Caco-2 (cell line): ENCODE measurements at regions not wholly inside any gene's neighbourhood (a gene's known extent, or its start where the extent isn't known, plus 50 kb on each side); places are given as distances from the start of the nearest gene placed in this dataset.

Experiments
- BruUV-seq: library from RNA; stranded (reverse); fragments of 400-500 nt; replicated peaks from 2 replicates; lab custom pipeline; 2021; lab: Mats Ljungman, UMichigan
- CTCF ChIA-PET: fragments of 300-600 bp; sonication (Branson Sonifier 250); formaldehyde crosslinking; loops from one replicate; lab custom pipeline; 2022; ENCODE audit warnings: antibody characterized with exemption; lab: Charles Lee
- POLR2A ChIA-PET: fragments of 300-600 bp; sonication (Branson Sonifier 250); formaldehyde crosslinking; loops from one replicate; lab custom pipeline; 2022; ENCODE audit warnings: antibody characterized with exemption; lab: Charles Lee
- DNase-seq, 2 experiments: peaks; one replicate each; pipeline versions ENCODE4 v3.0.0 to v3.0.0-alpha.2; 2020 to 2022
- H3K27me3 ChIP-seq: replicated peaks from 2 replicates; pipeline ENCODE4 v1.6.0; 2011; ENCODE audit warnings: low read length; ENCODE audit not compliant: control insufficient read depth, insufficient read depth
- H3K36me3 ChIP-seq: 2 replicates; pipeline ENCODE4 v1.5.1; 2011; ENCODE audit warnings: low read length; ENCODE audit not compliant: control insufficient read depth, insufficient read depth
- H3K4me1 ChIP-seq: fragments of 250-450 bp; sonication (Bioruptor Pico); 2 replicates; pipeline ENCODE4 v1.5.1; 2020; ENCODE audit warnings: mild to moderate bottlenecking
- H3K4me3 ChIP-seq: 2 replicates; pipeline ENCODE4 v1.5.1; 2011; ENCODE audit warnings: low read depth, mild to moderate bottlenecking, control low read depth, low read length
- H3K9me3 ChIP-seq: fragments of 250-450 bp; sonication (Bioruptor Pico); 2 replicates; pipeline ENCODE4 v1.5.1; 2020; ENCODE audit warnings: mild to moderate bottlenecking, moderate library complexity
- H3K27ac Mint-ChIP-seq: one replicate; pipeline ENCODE4 v1.8.0; 2022; ENCODE audit warnings: mixed read lengths; ENCODE audit not compliant: unreplicated experiment
- H3K27me3 Mint-ChIP-seq: one replicate; pipeline ENCODE4 v1.8.0; 2022; ENCODE audit warnings: mixed read lengths; ENCODE audit not compliant: insufficient read depth, unreplicated experiment
- H3K36me3 Mint-ChIP-seq: one replicate; pipeline ENCODE4 v1.8.0; 2022; ENCODE audit warnings: mild to moderate bottlenecking, mixed read lengths; ENCODE audit not compliant: insufficient read depth, unreplicated experiment
- H3K4me1 Mint-ChIP-seq: one replicate; pipeline ENCODE4 v1.8.0; 2022; ENCODE audit warnings: low read depth, mixed read lengths; ENCODE audit not compliant: unreplicated experiment
- H3K4me3 Mint-ChIP-seq: one replicate; pipeline ENCODE4 v1.8.0; 2022; ENCODE audit warnings: mild to moderate bottlenecking, moderate library complexity, mixed read lengths; ENCODE audit not compliant: unreplicated experiment
- H3K9me3 Mint-ChIP-seq: one replicate; pipeline ENCODE4 v1.8.0; 2022; ENCODE audit warnings: mixed read lengths; ENCODE audit not compliant: unreplicated experiment
- CTCF ChIP-seq, 2 experiments: fragments of 200-600 bp in 1 of 2; IDR thresholded peaks; 1 replicate in 1 of 2; 2 replicates in 1 of 2; pipeline versions ENCODE4 v1.5.1 to v1.8.0; 2011 to 2022; ENCODE audit warnings: antibody characterized with exemption in 1 of 2, control low read depth in 1 of 2, inconsistent platforms in 1 of 2, low read depth in 1 of 2, low read length in 1 of 2, mild to moderate bottlenecking in 1 of 2, moderate library complexity in 1 of 2; ENCODE audit not compliant: insufficient read depth in 1 of 2, severe bottlenecking in 1 of 2, unreplicated experiment in 1 of 2
- intact Hi-C: fragments of 100-400 bp; cut with micrococcal nuclease; formaldehyde crosslinking; loops from one replicate; pipeline ENCODE4 v1.10.0; 2022; ENCODE audit not compliant: unreplicated experiment

- H3K36me3 Mint-ChIP-seq, result no peaks in the 10 kb centered on the region
- POLR2A ChIA-PET, result no interaction called here
- no peaks in the 10 kb centered on the region for H3K27me3 ChIP-seq
- no peaks in the 10 kb centered on the region for H3K36me3 ChIP-seq
- no peak overlapping the region for H3K27ac Mint-ChIP-seq
- H3K27me3 Mint-ChIP-seq, result no peaks in the 10 kb centered on the region
- no peak for DNase-seq
- H3K9me3 ChIP-seq, result no peaks in the 10 kb centered on the region
- no peak overlapping the region for H3K4me3 ChIP-seq
- BruUV-seq, result no TSS peak
- H3K4me1 Mint-ChIP-seq, result peaks cover 5% of the 10 kb centered on the region
- H3K9me3 Mint-ChIP-seq, result peaks cover 9% of the 10 kb centered on the region
- intact Hi-C loops, result loop anchor here (5.0 to 10.0 kb wide), 2 partner anchors 175 to 263 kb away; no protein-coding TSS in a partner anchor
- H3K4me1 ChIP-seq, result peaks cover 7% of the 10 kb centered on the region; the same call in 1 of the 2 replicates
- no peak for TF ChIP-seq CTCF (IDR thresholded peaks at IDR 0.05; ENCODE audit: insufficient read depth in 1 of 2, low read depth in 1 of 2, low read length in 1 of 2, severe bottlenecking in 1 of 2, unreplicated experiment in 1 of 2)
- CTCF ChIA-PET, result no interaction called here
- H3K4me3 Mint-ChIP-seq, result no peak overlapping the region
These were observed 196.7 kb upstream of the CDH5 start for GRCh38 chr16:66169817-66170216.

- H3K27me3 Mint-ChIP-seq, result no peaks in the 10 kb centered on the region
- POLR2A ChIA-PET, result no interaction called here
- intact Hi-C loops, result loop anchor here (5.0 to 10.0 kb wide), 2 partner anchors 174 to 261 kb away; no protein-coding TSS in a partner anchor
These were observed 197.7 kb upstream of the CDH5 start for GRCh38 chr16:66168777-66169176.

GRCh38 chr16:66167564-66168291 lies 198.8 kb upstream of the CDH5 start:
- Histone ChIP-seq H3K9me3 (no peaks in the 10 kb centered on the region), H3K36me3 (no peaks in the 10 kb centered on the region), H3K4me1 (peaks cover 7% of the 10 kb centered on the region; the same call in 1 of the 2 replicates), H3K27me3 (no peaks in the 10 kb centered on the region), H3K4me3 (no peak overlapping the region)
- intact Hi-C loops, result loop anchor here (2.0 to 10.0 kb wide), 3 partner anchors 15 to 260 kb away; no protein-coding TSS in a partner anchor
- H3K27ac Mint-ChIP-seq, result no peak overlapping the region
- ChIA-PET CTCF (interaction anchor here (1.0 to 1.6 kb wide), 2 partner anchors 15 kb away, joined by 3 to 4 read pairs; no protein-coding TSS in a partner anchor), POLR2A (no interaction called here)
- no peaks in the 10 kb centered on the region for H3K36me3 Mint-ChIP-seq
- no TSS peak for BruUV-seq
- peak in 1 of 2 experiments; percentile 40 for DNase-seq
- H3K27me3 Mint-ChIP-seq, result no peaks in the 10 kb centered on the region
- H3K4me1 Mint-ChIP-seq, result peaks cover 5% of the 10 kb centered on the region
- no peaks in the 10 kb centered on the region for H3K9me3 Mint-ChIP-seq
- no peak overlapping the region for H3K4me3 Mint-ChIP-seq
- peak; percentile 20 to 40 for TF ChIP-seq CTCF (IDR thresholded peaks at IDR 0.05; ENCODE audit: insufficient read depth in 1 of 2, low read depth in 1 of 2, low read length in 1 of 2, severe bottlenecking in 1 of 2, unreplicated experiment in 1 of 2)

More at GRCh38 chr16:66168777-66169176, 197.7 kb upstream of the CDH5 start:
- no peaks in the 10 kb centered on the region for H3K36me3 Mint-ChIP-seq
- H3K4me1 ChIP-seq, result peaks cover 7% of the 10 kb centered on the region; the same call in 1 of the 2 replicates
- H3K9me3 Mint-ChIP-seq, result peaks cover 6% of the 10 kb centered on the region
- H3K36me3 ChIP-seq, result no peaks in the 10 kb centered on the region
- H3K9me3 ChIP-seq, result no peaks in the 10 kb centered on the region
- peaks cover 5% of the 10 kb centered on the region for H3K4me1 Mint-ChIP-seq
- no peak overlapping the region for H3K4me3 ChIP-seq
- H3K27me3 ChIP-seq, result no peaks in the 10 kb centered on the region
- H3K27ac Mint-ChIP-seq, result no peak overlapping the region
- no peak overlapping the region for H3K4me3 Mint-ChIP-seq
- BruUV-seq, result no TSS peak
- no peak for TF ChIP-seq CTCF (IDR thresholded peaks at IDR 0.05; ENCODE audit: insufficient read depth in 1 of 2, low read depth in 1 of 2, low read length in 1 of 2, severe bottlenecking in 1 of 2, unreplicated experiment in 1 of 2)
- DNase-seq, result no peak
- CTCF ChIA-PET, result no interaction called here
